Endodermal cell (in vitro differentiated cells): ENCODE measurements at regions not wholly inside any gene's neighbourhood (a gene's known extent, or its start where the extent isn't known, plus 50 kb on each side); places are given as distances from the start of the nearest gene placed in this dataset.

Experiments
- DNase-seq: peaks from one replicate; pipeline ENCODE4 v3.0.0-alpha.2; 2017
- H3K27ac ChIP-seq: 2 replicates; pipeline ENCODE4 v1.5.1; 2013; ENCODE audit warnings: mild to moderate bottlenecking, low read depth, low read length, moderate library complexity
- H3K27me3 ChIP-seq: 2 replicates; pipeline ENCODE4 v1.6.1; 2013; ENCODE audit warnings: mild to moderate bottlenecking, low read length, moderate library complexity; ENCODE audit not compliant: insufficient read depth, control insufficient read depth, poor library complexity, severe bottlenecking
- H3K36me3 ChIP-seq: 2 replicates; pipeline ENCODE4 v1.7.0; 2013; ENCODE audit warnings: mild to moderate bottlenecking, low read length, moderate library complexity; ENCODE audit not compliant: control insufficient read depth, insufficient read depth
- H3K4me1 ChIP-seq: one replicate; pipeline ENCODE4 v1.7.0; 2013; ENCODE audit warnings: low read length; ENCODE audit not compliant: control insufficient read depth, insufficient read depth
- H3K4me3 ChIP-seq: 2 replicates; pipeline ENCODE4 v1.5.1; 2013; ENCODE audit warnings: mild to moderate bottlenecking, low read length, moderate library complexity
- H3K9ac ChIP-seq: 2 replicates; pipeline ENCODE4 v1.6.1; 2013; ENCODE audit warnings: mild to moderate bottlenecking, low read length, moderate library complexity; ENCODE audit not compliant: poor library complexity, severe bottlenecking; ENCODE audit errors: extremely low read depth
- H3K9me3 ChIP-seq: 2 replicates; pipeline ENCODE4 v1.6.1; 2013; ENCODE audit warnings: mild to moderate bottlenecking, low read length, moderate library complexity; ENCODE audit not compliant: control insufficient read depth
- H3K27ac Mint-ChIP-seq: 2 replicates; pipeline ENCODE4 v1.8.0; 2020; ENCODE audit warnings: mixed read lengths
- H3K27me3 Mint-ChIP-seq: 2 replicates; pipeline ENCODE4 v1.8.0; 2021; ENCODE audit warnings: mild to moderate bottlenecking, mixed read lengths; ENCODE audit not compliant: insufficient read depth
- H3K36me3 Mint-ChIP-seq: 2 replicates; pipeline ENCODE4 v1.8.0; 2020; ENCODE audit warnings: low read depth, mixed read lengths
- H3K4me1 Mint-ChIP-seq: 2 replicates; pipeline ENCODE4 v1.8.0; 2020; ENCODE audit warnings: mixed read lengths
- H3K4me3 Mint-ChIP-seq: 2 replicates; pipeline ENCODE4 v1.8.0; 2020; ENCODE audit warnings: mild to moderate bottlenecking, moderate library complexity, mixed read lengths
- H3K9me3 Mint-ChIP-seq: 2 replicates; pipeline ENCODE4 v1.8.0; 2020; ENCODE audit warnings: mild to moderate bottlenecking, mixed read lengths
- CTCF ChIP-seq: fragments of 200-600 bp; sonication (generic); conservative IDR thresholded peaks from 2 replicates; pipeline ENCODE4 v1.5.0; 2021; ENCODE audit warnings: antibody characterized with exemption, mild to moderate bottlenecking
- WGBS, 2 experiments: methylation state at CpG; one replicate each; pipeline versions ENCODE4 v1.1.5 to v1.1.7; 2013; ENCODE audit warnings: missing lambda C conversion rate in 2 of 2, mixed read lengths in 1 of 2; ENCODE audit not compliant: insufficient coverage in 1 of 2, insufficient read length in 1 of 2; 5-methylcytosine and 5-hydroxymethylcytosine counted together

DNA sequence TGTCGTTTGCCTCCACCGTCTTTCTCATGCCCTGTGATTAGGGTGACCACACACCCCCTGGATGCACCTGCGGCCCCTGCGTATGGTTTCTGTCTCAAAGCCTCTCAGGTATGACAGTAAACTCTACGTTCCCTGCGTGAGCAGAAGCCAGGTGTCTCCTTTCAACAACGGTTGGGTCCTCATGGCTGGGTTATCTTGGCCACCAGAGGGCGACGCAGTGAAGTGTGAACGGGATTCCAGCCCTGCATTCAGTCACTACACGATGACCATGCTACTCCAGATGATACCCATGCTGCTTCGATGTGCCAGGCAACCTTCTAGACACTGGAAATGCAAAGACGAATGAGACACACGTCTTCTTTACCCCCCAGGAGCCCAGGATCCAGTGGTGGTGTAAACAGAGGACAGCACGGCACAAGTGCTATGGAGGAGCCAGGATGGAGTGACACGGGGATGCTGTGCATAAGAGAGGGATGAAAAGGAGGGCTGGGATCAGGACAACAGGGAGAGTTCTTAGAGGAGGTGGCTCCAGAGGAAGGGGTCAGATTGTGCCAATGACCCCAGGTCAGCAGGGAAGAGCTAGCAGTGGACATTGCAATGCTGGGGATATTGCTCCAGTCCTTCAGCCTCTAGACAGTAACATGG, 228.1 kb upstream of the PFKP start:
- no peak overlapping the region for H3K4me3 Mint-ChIP-seq
- peaks cover 3% of the 10 kb centered on the region for H3K9me3 Mint-ChIP-seq
- H3K4me3 ChIP-seq: no peak overlapping the region
- peaks cover 12% of the 10 kb centered on the region for H3K27me3 Mint-ChIP-seq
- no peaks in the 10 kb centered on the region for H3K36me3 ChIP-seq
- no peak overlapping the region for H3K27ac Mint-ChIP-seq
- no peaks in the 10 kb centered on the region for H3K36me3 Mint-ChIP-seq
- H3K9me3 ChIP-seq: no peaks in the 10 kb centered on the region
- peak; percentile 91 for DNase-seq
- no peaks in the 10 kb centered on the region for H3K27me3 ChIP-seq
- H3K27ac ChIP-seq: no peak overlapping the region
- H3K4me1 Mint-ChIP-seq: no peaks in the 10 kb centered on the region
- WGBS, 2 experiments: 61 to 67% methylated on average over 14 to 16 of the region's 16 CpGs
- no peak overlapping the region for H3K9ac ChIP-seq
- H3K4me1 ChIP-seq: no peaks in the 10 kb centered on the region
- TF ChIP-seq CTCF: peak; percentile 81

- no peak for TF ChIP-seq CTCF
- Mint-ChIP-seq H3K9me3 (peaks cover 3% of the 10 kb centered on the region), H3K36me3 (no peaks in the 10 kb centered on the region), H3K27me3 (peaks cover 12% of the 10 kb centered on the region), H3K4me3 (no peak overlapping the region), H3K4me1 (no peaks in the 10 kb centered on the region), H3K27ac (no peak overlapping the region)
- Histone ChIP-seq H3K27me3 (no peaks in the 10 kb centered on the region), H3K36me3 (no peaks in the 10 kb centered on the region), H3K9me3 (no peaks in the 10 kb centered on the region), H3K27ac (no peak overlapping the region), H3K9ac (no peak overlapping the region), H3K4me3 (no peak overlapping the region), H3K4me1 (no peaks in the 10 kb centered on the region)
- DNase-seq: no peak
- WGBS, 2 experiments: 90 to 98% methylated on average over 4 to 7 of the region's 7 CpGs
These were observed 229.7 kb upstream of the PFKP start for GRCh38 chr10:2837674-2838073.

GRCh38 chr10:2836921-2837662, 230.3 kb upstream of the PFKP start:
- no peaks in the 10 kb centered on the region for H3K36me3 ChIP-seq
- Mint-ChIP-seq H3K27me3 (peaks cover 12% of the 10 kb centered on the region), H3K36me3 (no peaks in the 10 kb centered on the region), H3K4me1 (no peaks in the 10 kb centered on the region), H3K4me3 (no peak overlapping the region), H3K27ac (no peak overlapping the region), H3K9me3 (peaks cover 3% of the 10 kb centered on the region)
- no peak overlapping the region for H3K27ac ChIP-seq
- 94 to 100% methylated on average over 7 to 22 of the region's 22 CpGs for WGBS, 2 experiments
- H3K4me1 ChIP-seq: no peaks in the 10 kb centered on the region
- no peak overlapping the region for H3K4me3 ChIP-seq
- no peak for TF ChIP-seq CTCF
- H3K9me3 ChIP-seq: no peaks in the 10 kb centered on the region
- no peak overlapping the region for H3K9ac ChIP-seq
- no peaks in the 10 kb centered on the region for H3K27me3 ChIP-seq
- no peak for DNase-seq
